Liver (tissue), 8 donors: ENCODE measurements at regions not wholly inside any gene's neighbourhood (a gene's known extent, or its start where the extent isn't known, plus 50 kb on each side); places are given as distances from the start of the nearest gene placed in this dataset.

Experiments
- DNase-seq: peaks from one replicate; pipeline ENCODE4 v3.0.0-alpha.2; 2017; ENCODE audit warnings: low spot score
- H3K27ac ChIP-seq, 2 donors: one replicate each; pipeline ENCODE4 v1.7.0; 2013; ENCODE audit warnings: inconsistent platforms in 2 of 2, low read length in 2 of 2, control low read depth in 1 of 2, low read depth in 1 of 2, mild to moderate bottlenecking in 1 of 2
- H3K27me3 ChIP-seq, 4 donors: one replicate each; pipeline versions ENCODE4 v1.6.1 to v1.7.0; 2013; ENCODE audit warnings: low read length in 3 of 4, inconsistent platforms in 1 of 4, mild to moderate bottlenecking in 1 of 4, moderate library complexity in 1 of 4; ENCODE audit not compliant: control insufficient read depth in 4 of 4, insufficient read depth in 4 of 4
- H3K36me3 ChIP-seq, 4 donors: one replicate each; pipeline versions ENCODE4 v1.6.1 to v1.7.0; 2013; ENCODE audit warnings: low read length in 3 of 4, mild to moderate bottlenecking in 3 of 4, low read depth in 1 of 4, moderate library complexity in 1 of 4; ENCODE audit not compliant: control insufficient read depth in 4 of 4, insufficient read depth in 3 of 4
- H3K4me1 ChIP-seq, 4 donors: one replicate each; pipeline versions ENCODE4 v1.6.1 to v1.7.0; 2013; ENCODE audit warnings: low read length in 3 of 4, mild to moderate bottlenecking in 3 of 4, moderate library complexity in 1 of 4; ENCODE audit not compliant: control insufficient read depth in 4 of 4, insufficient read depth in 4 of 4
- H3K4me3 ChIP-seq, 3 donors: one replicate each; pipeline versions ENCODE4 v1.6.1 to v1.7.0; 2013; ENCODE audit warnings: low read length in 3 of 3, control low read depth in 1 of 3, low read depth in 1 of 3, mild to moderate bottlenecking in 1 of 3
- H3K9ac ChIP-seq, 2 donors: one replicate each; pipeline ENCODE4 v1.7.0; 2013; ENCODE audit warnings: low read length in 2 of 2, mild to moderate bottlenecking in 2 of 2, moderate library complexity in 2 of 2, control low read depth in 1 of 2, low read depth in 1 of 2
- H3K9me3 ChIP-seq, 4 donors: one replicate each; pipeline versions ENCODE4 v1.6.1 to v1.7.0; 2013; ENCODE audit warnings: low read length in 3 of 4; ENCODE audit not compliant: control insufficient read depth in 4 of 4
- EGR1 ChIP-seq, 2 donors: IDR thresholded peaks; 2 replicates each; pipeline ENCODE4 v1.6.1; 2016 to 2018; ENCODE audit warnings: antibody characterized with exemption in 2 of 2, low read depth in 2 of 2
- FOXA1 ChIP-seq: IDR thresholded peaks from 2 replicates; pipeline ENCODE4 v1.6.1; 2016; ENCODE audit warnings: antibody characterized with exemption
- FOXA2 ChIP-seq: IDR thresholded peaks from 2 replicates; pipeline ENCODE4 v1.6.1; 2016; ENCODE audit warnings: antibody characterized with exemption
- GABPA ChIP-seq, 2 donors: IDR thresholded peaks in 1 of 2; conservative IDR thresholded peaks in 1 of 2; 2 replicates each; pipeline ENCODE4 v1.6.1; 2016; ENCODE audit warnings: antibody characterized with exemption in 2 of 2, mild to moderate bottlenecking in 1 of 2, moderate library complexity in 1 of 2
- HNF4A ChIP-seq, 2 donors: conservative IDR thresholded peaks; 2 replicates each; pipeline ENCODE4 v1.6.1; 2016; ENCODE audit warnings: antibody characterized with exemption in 2 of 2, mild to moderate bottlenecking in 2 of 2
- HNF4G ChIP-seq: IDR thresholded peaks from 2 replicates; pipeline ENCODE4 v1.6.1; 2016; ENCODE audit warnings: antibody characterized with exemption
- JUND ChIP-seq, 2 donors: IDR thresholded peaks; 2 replicates each; pipeline ENCODE4 v1.6.1; 2016; ENCODE audit warnings: antibody characterized with exemption in 2 of 2
- NR2F2 ChIP-seq: IDR thresholded peaks from 2 replicates; pipeline ENCODE4 v1.6.1; 2016; ENCODE audit warnings: antibody characterized with exemption
- RAD21 ChIP-seq, 2 donors: IDR thresholded peaks; 2 replicates each; pipeline ENCODE4 v1.6.1; 2016; ENCODE audit warnings: antibody characterized with exemption in 2 of 2, mild to moderate bottlenecking in 2 of 2
- RXRA ChIP-seq, 2 donors: IDR thresholded peaks; 2 replicates each; pipeline ENCODE4 v1.6.1; 2017 to 2018; ENCODE audit warnings: antibody characterized with exemption in 2 of 2, mild to moderate bottlenecking in 1 of 2
- SP1 ChIP-seq: IDR thresholded peaks from 2 replicates; pipeline ENCODE4 v1.6.1; 2018; ENCODE audit warnings: antibody characterized with exemption, mild to moderate bottlenecking
- WGBS: extraction: QIAGEN DNeasy Blood & Tissue Kit; methylation state at CpG from one replicate; pipeline ENCODE4 v1.1.7; 2013; 5-methylcytosine and 5-hydroxymethylcytosine counted together
- TF ChIP-seq, protein P1 (sequence below): fragments of 150-350 bp; IDR thresholded peaks from 2 replicates; pipeline ENCODE4 v1.5.1; 2017; ENCODE audit warnings: improper control_type of control experiment, low read depth, low read length; ENCODE audit not compliant: missing input control
- TF ChIP-seq, protein P2 (sequence below): IDR thresholded peaks from 2 replicates; pipeline ENCODE4 v1.6.1; 2016; ENCODE audit warnings: antibody characterized with exemption
- TF ChIP-seq, protein P3 (sequence below): IDR thresholded peaks from 2 replicates; pipeline ENCODE4 v1.6.1; 2016; ENCODE audit warnings: antibody characterized with exemption
- TF ChIP-seq, protein P4 (sequence below): IDR thresholded peaks from 2 replicates; pipeline ENCODE4 v1.6.1; 2016; ENCODE audit warnings: antibody characterized with exemption
- donor health status: healthy.
- donor health status: healthy.
- donor health status: healthy.
- donor health status: healthy.
- donor health status: healthy.

DNA sequence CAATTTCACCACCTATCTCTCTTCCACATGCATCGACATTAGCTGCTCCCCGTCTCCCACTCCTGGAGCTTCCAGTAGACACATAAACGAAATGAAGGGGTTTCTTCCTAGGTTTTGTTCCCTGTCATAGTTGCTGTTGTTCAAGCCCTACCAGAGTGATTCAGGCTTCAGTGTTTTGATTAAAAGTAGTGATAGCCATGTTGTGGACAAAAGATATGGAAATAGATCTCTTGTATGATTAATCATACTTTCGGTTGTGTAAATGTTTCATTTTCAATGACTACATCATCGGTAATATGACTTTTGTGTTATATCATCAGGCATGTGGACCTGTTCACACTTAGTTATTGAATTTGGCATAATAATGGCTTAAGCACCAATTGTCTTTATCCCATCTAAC, 96.5 kb upstream of the KLF3 start (continued):
- TF ChIP-seq EGR1 (IDR thresholded peaks at IDR 0.05; ENCODE audit: low read depth in 2 of 2) = no peak
- TF ChIP-seq, protein P1, sequence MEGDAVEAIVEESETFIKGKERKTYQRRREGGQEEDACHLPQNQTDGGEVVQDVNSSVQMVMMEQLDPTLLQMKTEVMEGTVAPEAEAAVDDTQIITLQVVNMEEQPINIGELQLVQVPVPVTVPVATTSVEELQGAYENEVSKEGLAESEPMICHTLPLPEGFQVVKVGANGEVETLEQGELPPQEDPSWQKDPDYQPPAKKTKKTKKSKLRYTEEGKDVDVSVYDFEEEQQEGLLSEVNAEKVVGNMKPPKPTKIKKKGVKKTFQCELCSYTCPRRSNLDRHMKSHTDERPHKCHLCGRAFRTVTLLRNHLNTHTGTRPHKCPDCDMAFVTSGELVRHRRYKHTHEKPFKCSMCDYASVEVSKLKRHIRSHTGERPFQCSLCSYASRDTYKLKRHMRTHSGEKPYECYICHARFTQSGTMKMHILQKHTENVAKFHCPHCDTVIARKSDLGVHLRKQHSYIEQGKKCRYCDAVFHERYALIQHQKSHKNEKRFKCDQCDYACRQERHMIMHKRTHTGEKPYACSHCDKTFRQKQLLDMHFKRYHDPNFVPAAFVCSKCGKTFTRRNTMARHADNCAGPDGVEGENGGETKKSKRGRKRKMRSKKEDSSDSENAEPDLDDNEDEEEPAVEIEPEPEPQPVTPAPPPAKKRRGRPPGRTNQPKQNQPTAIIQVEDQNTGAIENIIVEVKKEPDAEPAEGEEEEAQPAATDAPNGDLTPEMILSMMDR = no peak
- no peak for TF ChIP-seq NR2F2
- no peak for TF ChIP-seq RAD21 (IDR thresholded peaks at IDR 0.05)
- no peak for TF ChIP-seq SP1
- no peak for TF ChIP-seq JUND (IDR thresholded peaks at IDR 0.05)
- TF ChIP-seq HNF4G = no peak

DNA sequence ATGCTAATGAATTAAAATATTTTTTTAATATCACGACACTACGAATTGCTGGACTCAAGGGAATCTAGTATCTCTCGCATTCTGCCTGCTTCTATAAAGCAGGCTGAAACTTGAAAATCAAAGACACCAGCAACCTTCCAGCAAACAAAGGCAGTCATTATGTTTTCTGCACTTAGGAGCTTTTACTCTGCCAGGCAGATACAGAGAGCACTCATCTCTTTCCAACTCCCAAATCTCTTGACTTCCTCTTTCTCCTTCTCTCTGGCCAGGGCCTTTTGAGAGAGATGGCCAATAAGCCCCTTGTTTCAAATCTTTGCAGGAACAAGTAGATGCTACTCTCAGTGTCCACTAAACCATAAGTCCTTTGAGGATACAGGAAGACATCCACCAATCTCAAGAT, 95.2 kb upstream of the KLF3 start:
- 92% methylated on average over 3 of the region's 3 CpGs for WGBS
- H3K27ac ChIP-seq = no peak overlapping the region
- no peak overlapping the region for H3K4me3 ChIP-seq
- no peaks in the 10 kb centered on the region for H3K27me3 ChIP-seq
- TF ChIP-seq HNF4G = no peak
- TF ChIP-seq SP1 = no peak
- TF ChIP-seq JUND (IDR thresholded peaks at IDR 0.05) = no peak
- TF ChIP-seq, protein P2, sequence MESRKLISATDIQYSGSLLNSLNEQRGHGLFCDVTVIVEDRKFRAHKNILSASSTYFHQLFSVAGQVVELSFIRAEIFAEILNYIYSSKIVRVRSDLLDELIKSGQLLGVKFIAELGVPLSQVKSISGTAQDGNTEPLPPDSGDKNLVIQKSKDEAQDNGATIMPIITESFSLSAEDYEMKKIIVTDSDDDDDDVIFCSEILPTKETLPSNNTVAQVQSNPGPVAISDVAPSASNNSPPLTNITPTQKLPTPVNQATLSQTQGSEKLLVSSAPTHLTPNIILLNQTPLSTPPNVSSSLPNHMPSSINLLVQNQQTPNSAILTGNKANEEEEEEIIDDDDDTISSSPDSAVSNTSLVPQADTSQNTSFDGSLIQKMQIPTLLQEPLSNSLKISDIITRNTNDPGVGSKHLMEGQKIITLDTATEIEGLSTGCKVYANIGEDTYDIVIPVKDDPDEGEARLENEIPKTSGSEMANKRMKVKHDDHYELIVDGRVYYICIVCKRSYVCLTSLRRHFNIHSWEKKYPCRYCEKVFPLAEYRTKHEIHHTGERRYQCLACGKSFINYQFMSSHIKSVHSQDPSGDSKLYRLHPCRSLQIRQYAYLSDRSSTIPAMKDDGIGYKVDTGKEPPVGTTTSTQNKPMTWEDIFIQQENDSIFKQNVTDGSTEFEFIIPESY = no peak
- no peak for TF ChIP-seq RAD21 (IDR thresholded peaks at IDR 0.05)
- TF ChIP-seq, protein P3, sequence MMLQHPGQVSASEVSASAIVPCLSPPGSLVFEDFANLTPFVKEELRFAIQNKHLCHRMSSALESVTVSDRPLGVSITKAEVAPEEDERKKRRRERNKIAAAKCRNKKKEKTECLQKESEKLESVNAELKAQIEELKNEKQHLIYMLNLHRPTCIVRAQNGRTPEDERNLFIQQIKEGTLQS = no peak
- TF ChIP-seq FOXA2 = no peak
- TF ChIP-seq, protein P4, sequence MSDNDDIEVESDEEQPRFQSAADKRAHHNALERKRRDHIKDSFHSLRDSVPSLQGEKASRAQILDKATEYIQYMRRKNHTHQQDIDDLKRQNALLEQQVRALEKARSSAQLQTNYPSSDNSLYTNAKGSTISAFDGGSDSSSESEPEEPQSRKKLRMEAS = no peak
- no peak for TF ChIP-seq EGR1 (IDR thresholded peaks at IDR 0.05; ENCODE audit: low read depth in 2 of 2)
- no peak for TF ChIP-seq FOXA1
- no peak for TF ChIP-seq RXRA (IDR thresholded peaks at IDR 0.05)
- no peak for TF ChIP-seq GABPA (IDR thresholded peaks at IDR 0.05 in 1 of 2, conservative IDR thresholded peaks at IDR 0.05 in 1 of 2)
- no peak for TF ChIP-seq HNF4A (conservative IDR thresholded peaks at IDR 0.05)
- TF ChIP-seq NR2F2 = no peak
- no peak for DNase-seq
- no peaks in the 10 kb centered on the region for H3K36me3 ChIP-seq
- no peaks in the 10 kb centered on the region for H3K9me3 ChIP-seq
- H3K9ac ChIP-seq = no peak overlapping the region
- no peaks in the 10 kb centered on the region for H3K4me1 ChIP-seq

DNA sequence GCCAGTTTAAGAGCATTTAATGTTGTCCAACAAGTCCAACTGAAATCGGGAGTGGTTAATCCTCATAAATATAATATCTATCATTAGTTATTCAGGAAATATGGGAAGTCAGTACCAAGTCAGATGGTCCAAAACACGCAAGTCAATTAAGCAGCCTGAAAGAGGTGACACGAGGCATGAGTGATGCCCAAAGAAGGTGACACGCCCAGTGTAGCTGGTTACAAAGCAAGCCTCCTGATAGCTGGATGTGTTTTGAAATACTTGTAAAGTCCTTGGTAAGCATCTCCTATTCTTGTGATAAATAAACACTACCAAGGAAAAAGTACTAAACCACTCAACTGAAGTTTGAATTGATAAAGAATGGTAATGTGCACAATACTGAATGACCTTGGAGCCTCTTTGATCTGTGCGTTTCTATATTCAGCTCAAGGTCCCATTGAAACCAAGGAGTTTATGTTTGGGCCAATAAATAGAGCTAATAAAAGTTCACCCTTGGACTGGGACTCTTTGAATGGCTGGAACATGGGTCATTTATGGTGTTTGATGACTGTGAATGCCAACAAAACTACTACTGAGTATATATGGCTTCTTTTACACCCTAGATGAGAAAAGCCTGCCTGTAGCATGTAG, 93.2 kb upstream of the KLF3 start:
- TF ChIP-seq FOXA2 (no peak), HNF4G (no peak)
- TF ChIP-seq, protein P2 = no peak
- WGBS = 89% methylated on average over 5 of the region's 5 CpGs
- no peak overlapping the region for H3K9ac ChIP-seq
- H3K27me3 ChIP-seq = no peaks in the 10 kb centered on the region
- no peak overlapping the region for H3K27ac ChIP-seq
- DNase-seq = no peak
- H3K9me3 ChIP-seq = no peaks in the 10 kb centered on the region
- H3K4me1 ChIP-seq = peaks cover 0 to 13% (median 12%) of the 10 kb centered on the region in 4 donors
- no peak overlapping the region for H3K4me3 ChIP-seq
- no peaks in the 10 kb centered on the region for H3K36me3 ChIP-seq
